ENCODE measurements at regions not wholly inside any gene's neighbourhood (a gene's known extent, or its start where the extent isn't known, plus 50 kb on each side); places are given as distances from the start of the nearest gene placed in this dataset.
A peak's percentile ranks its signal among the peaks of the same experiment; 100 is the strongest.

DNA sequence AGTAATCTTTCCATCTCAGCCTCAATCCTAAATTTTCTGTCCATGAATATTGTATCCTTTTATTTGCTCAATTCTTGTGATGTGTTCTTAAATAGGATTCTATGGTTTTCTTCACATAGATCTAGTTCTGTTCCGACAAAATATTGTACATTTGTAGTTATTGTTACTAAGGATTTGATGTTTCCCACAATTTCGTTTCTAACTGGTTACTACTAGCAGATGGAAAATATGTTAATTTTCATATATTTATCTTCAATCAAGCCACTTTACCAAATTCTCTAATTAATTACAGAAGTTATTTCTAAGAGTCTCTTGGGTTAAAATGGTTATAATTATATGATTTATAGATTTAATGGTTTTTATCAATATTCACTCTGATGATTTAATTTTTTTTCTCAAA, 60.3 kb downstream of the SEC61B start:
- Mint-ChIP-seq H3K4me3 (no peak overlapping the region), H3K27ac (no peak overlapping the region), H3K36me3 (ENCODE audit: low read depth) (no peaks in the 10 kb centered on the region), H3K4me1 (ENCODE audit: low read depth) (peaks cover 1% of the 10 kb centered on the region), H3K27me3 (peaks cover 18% of the 10 kb centered on the region), H3K9me3 (no peaks in the 10 kb centered on the region)
- DNase-seq: no peak

- no peaks in the 10 kb centered on the region for H3K9me3 Mint-ChIP-seq
- H3K4me3 Mint-ChIP-seq: no peak overlapping the region
- H3K4me1 Mint-ChIP-seq (ENCODE audit: low read depth): peaks cover 1% of the 10 kb centered on the region
- no peaks in the 10 kb centered on the region for H3K36me3 Mint-ChIP-seq (ENCODE audit: low read depth)
- DNase-seq: no peak
- H3K27me3 Mint-ChIP-seq: peaks cover 21% of the 10 kb centered on the region
- H3K27ac Mint-ChIP-seq: no peak overlapping the region
Observed at GRCh38 chr9:99285965-99286364, 63.9 kb downstream of the SEC61B start.

DNA sequence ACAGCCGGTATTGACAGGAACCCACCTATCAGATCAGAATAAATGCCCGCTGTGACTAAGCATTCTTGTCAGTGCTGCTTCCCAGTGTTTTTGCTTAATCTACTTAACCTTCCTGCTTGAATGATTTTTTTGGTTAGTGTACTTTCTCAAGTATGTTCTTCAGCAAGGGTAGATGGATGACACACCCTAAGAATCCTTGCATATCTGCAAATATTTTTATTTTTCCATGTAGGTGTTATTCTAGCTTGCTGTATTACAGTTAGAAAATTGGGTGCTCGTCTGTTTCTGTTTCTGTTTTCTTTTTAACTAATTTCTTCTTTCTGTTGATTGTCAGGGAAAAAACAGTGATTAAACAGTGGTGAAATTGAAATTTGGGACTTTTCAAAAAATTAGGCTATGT, 64.5 kb downstream of the SEC61B start:
- Mint-ChIP-seq H3K27ac (no peak overlapping the region), H3K36me3 (ENCODE audit: low read depth) (no peaks in the 10 kb centered on the region), H3K4me3 (no peak overlapping the region), H3K4me1 (ENCODE audit: low read depth) (peaks cover 1% of the 10 kb centered on the region), H3K9me3 (no peaks in the 10 kb centered on the region), H3K27me3 (peaks cover 21% of the 10 kb centered on the region)
- DNase-seq: no peak

- Mint-ChIP-seq H3K4me3 (no peak overlapping the region), H3K9me3 (no peaks in the 10 kb centered on the region), H3K36me3 (ENCODE audit: low read depth) (no peaks in the 10 kb centered on the region), H3K27me3 (peaks cover 19% of the 10 kb centered on the region), H3K4me1 (ENCODE audit: low read depth) (peaks cover 1% of the 10 kb centered on the region), H3K27ac (no peak overlapping the region)
- no peak for DNase-seq
Observed at GRCh38 chr9:99287641-99288040, 65.6 kb downstream of the SEC61B start.

- Mint-ChIP-seq H3K27me3 (peaks cover 23% of the 10 kb centered on the region), H3K9me3 (no peaks in the 10 kb centered on the region), H3K36me3 (ENCODE audit: low read depth) (no peaks in the 10 kb centered on the region), H3K4me3 (no peak overlapping the region), H3K4me1 (ENCODE audit: low read depth) (peaks cover 1% of the 10 kb centered on the region), H3K27ac (no peak overlapping the region)
- DNase-seq: no peak
Observed at GRCh38 chr9:99288830-99289229, 66.7 kb downstream of the SEC61B start.

- Mint-ChIP-seq H3K36me3 (ENCODE audit: low read depth) (no peaks in the 10 kb centered on the region), H3K27ac (no peak overlapping the region), H3K27me3 (peaks cover 14% of the 10 kb centered on the region), H3K9me3 (no peaks in the 10 kb centered on the region), H3K4me1 (ENCODE audit: low read depth) (peaks cover 3% of the 10 kb centered on the region), H3K4me3 (no peak overlapping the region)
- DNase-seq: no peak
Observed at GRCh38 chr9:99294850-99295461, 72.9 kb downstream of the SEC61B start.

- Mint-ChIP-seq H3K27ac (no peak overlapping the region), H3K4me1 (ENCODE audit: low read depth) (peaks cover 3% of the 10 kb centered on the region), H3K36me3 (ENCODE audit: low read depth) (no peaks in the 10 kb centered on the region), H3K4me3 (no peak overlapping the region), H3K27me3 (peaks cover 14% of the 10 kb centered on the region), H3K9me3 (no peaks in the 10 kb centered on the region)
- peak; percentile 55 for DNase-seq
Observed at GRCh38 chr9:99296291-99296951, 74.3 kb downstream of the SEC61B start.

DNA sequence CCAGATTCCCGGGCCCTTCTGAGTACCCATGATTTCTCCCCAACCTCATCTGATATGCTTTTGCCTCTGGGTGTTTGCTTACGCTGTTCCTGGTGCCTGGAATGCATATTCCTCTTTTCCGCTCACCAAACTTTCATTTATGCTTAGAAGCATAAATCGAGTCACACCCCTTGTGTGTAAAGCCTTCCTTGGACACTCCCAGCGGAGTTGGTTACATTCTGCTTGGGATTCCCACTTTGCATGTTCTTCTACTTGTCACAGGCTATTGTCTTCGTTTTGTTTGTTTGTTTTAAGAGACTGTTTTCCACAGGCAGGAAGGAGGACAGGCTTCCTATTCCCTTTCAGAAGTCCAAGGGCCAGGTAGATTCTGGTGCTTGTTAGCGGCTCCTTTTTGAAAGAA, 76.5 kb downstream of the SEC61B start:
- no peak overlapping the region for H3K27ac Mint-ChIP-seq
- H3K4me1 Mint-ChIP-seq (ENCODE audit: low read depth): peaks cover 3% of the 10 kb centered on the region
- DNase-seq: no peak
- peaks cover 7% of the 10 kb centered on the region for H3K27me3 Mint-ChIP-seq
- no peaks in the 10 kb centered on the region for H3K36me3 Mint-ChIP-seq (ENCODE audit: low read depth)
- no peaks in the 10 kb centered on the region for H3K9me3 Mint-ChIP-seq
- H3K4me3 Mint-ChIP-seq: no peak overlapping the region

DNA sequence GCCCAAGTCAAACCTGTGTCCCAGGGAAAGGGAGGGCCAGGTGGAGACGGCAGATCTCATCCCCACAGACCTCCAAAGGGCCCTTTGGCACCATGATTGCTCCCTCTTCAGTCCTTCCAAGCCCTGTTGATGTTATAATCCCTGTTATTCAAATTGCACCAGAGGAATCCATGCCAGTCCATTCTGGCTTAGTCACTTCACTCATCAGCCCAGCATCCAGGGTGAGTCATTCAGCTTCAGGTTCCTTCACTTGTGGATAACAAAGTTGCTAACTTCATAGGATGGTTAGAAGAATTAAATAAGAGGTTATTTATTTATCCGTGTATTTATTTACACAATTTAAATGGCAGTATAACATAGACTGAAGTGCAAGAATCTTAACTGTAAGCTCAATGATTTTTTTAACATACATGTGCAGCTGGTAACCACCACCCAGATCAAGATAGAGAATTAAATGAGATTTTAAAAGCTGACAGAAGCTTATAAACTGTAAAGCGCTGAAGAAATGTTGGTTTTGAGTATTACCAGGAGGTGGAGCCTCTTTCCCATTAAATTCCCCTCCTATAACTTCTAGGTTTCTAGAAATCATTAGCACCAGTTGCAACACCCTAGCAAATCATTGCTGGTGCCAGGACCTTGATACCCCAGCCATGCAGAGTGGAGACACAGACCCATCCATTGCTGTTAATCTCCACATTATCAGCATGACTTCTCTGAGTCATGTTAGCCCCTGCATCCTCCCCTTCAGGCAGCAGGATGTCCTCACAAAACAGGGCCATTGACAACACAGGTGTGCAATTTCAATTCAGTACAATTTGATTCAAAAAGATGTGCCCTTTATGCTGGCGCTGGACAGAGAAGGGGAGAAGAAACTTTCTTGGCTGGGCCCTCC, 77.4 kb downstream of the SEC61B start:
- Mint-ChIP-seq H3K27me3 (peaks cover 9% of the 10 kb centered on the region), H3K9me3 (no peaks in the 10 kb centered on the region), H3K27ac (no peak overlapping the region), H3K36me3 (ENCODE audit: low read depth) (no peaks in the 10 kb centered on the region), H3K4me3 (no peak overlapping the region), H3K4me1 (ENCODE audit: low read depth) (peaks cover 3% of the 10 kb centered on the region)
- no peak for DNase-seq

DNA sequence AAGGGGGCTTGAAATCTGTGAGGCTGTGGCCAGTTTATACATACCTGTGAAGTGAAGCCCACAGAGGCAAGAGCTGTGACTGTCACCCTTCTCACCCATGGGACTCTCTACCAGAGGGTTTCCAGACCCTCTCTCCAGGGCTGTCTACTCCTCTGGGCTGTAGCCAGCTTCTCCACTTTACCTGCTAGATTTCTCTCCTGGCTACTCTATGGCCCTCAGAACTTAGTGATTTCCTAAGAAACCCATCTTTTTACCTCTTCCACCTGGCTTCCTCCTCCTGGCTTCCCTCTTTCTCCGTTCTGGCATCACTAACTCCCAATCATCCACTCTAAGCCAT, 78.0 kb downstream of the SEC61B start:
- H3K27me3 Mint-ChIP-seq: peaks cover 6% of the 10 kb centered on the region
- H3K27ac Mint-ChIP-seq: no peak overlapping the region
- no peaks in the 10 kb centered on the region for H3K9me3 Mint-ChIP-seq
- DNase-seq: no peak
- H3K36me3 Mint-ChIP-seq (ENCODE audit: low read depth): no peaks in the 10 kb centered on the region
- H3K4me1 Mint-ChIP-seq (ENCODE audit: low read depth): peaks cover under 1% of the 10 kb centered on the region
- H3K4me3 Mint-ChIP-seq: no peak overlapping the region

- Mint-ChIP-seq H3K36me3 (ENCODE audit: low read depth) (no peaks in the 10 kb centered on the region), H3K9me3 (no peaks in the 10 kb centered on the region), H3K27ac (no peak overlapping the region), H3K4me1 (ENCODE audit: low read depth) (no peaks in the 10 kb centered on the region), H3K27me3 (peaks cover 5% of the 10 kb centered on the region), H3K4me3 (no peak overlapping the region)
- no peak for DNase-seq
Observed at GRCh38 chr9:99300603-99301002, 78.5 kb downstream of the SEC61B start.

GRCh38 chr9:99303177-99303576, 81.1 kb downstream of the SEC61B start:
- H3K9me3 Mint-ChIP-seq: no peaks in the 10 kb centered on the region
- H3K27me3 Mint-ChIP-seq: peaks cover 9% of the 10 kb centered on the region

GRCh38 chr9:99305124-99305523, 83.0 kb downstream of the SEC61B start:
- peaks cover 9% of the 10 kb centered on the region for H3K27me3 Mint-ChIP-seq
- no peaks in the 10 kb centered on the region for H3K36me3 Mint-ChIP-seq (ENCODE audit: low read depth)

More at GRCh38 chr9:99303177-99303576, 81.1 kb downstream of the SEC61B start:
- DNase-seq: no peak
- Mint-ChIP-seq H3K4me3 (no peak overlapping the region), H3K36me3 (ENCODE audit: low read depth) (no peaks in the 10 kb centered on the region), H3K4me1 (ENCODE audit: low read depth) (no peaks in the 10 kb centered on the region), H3K27ac (no peak overlapping the region)

DNA sequence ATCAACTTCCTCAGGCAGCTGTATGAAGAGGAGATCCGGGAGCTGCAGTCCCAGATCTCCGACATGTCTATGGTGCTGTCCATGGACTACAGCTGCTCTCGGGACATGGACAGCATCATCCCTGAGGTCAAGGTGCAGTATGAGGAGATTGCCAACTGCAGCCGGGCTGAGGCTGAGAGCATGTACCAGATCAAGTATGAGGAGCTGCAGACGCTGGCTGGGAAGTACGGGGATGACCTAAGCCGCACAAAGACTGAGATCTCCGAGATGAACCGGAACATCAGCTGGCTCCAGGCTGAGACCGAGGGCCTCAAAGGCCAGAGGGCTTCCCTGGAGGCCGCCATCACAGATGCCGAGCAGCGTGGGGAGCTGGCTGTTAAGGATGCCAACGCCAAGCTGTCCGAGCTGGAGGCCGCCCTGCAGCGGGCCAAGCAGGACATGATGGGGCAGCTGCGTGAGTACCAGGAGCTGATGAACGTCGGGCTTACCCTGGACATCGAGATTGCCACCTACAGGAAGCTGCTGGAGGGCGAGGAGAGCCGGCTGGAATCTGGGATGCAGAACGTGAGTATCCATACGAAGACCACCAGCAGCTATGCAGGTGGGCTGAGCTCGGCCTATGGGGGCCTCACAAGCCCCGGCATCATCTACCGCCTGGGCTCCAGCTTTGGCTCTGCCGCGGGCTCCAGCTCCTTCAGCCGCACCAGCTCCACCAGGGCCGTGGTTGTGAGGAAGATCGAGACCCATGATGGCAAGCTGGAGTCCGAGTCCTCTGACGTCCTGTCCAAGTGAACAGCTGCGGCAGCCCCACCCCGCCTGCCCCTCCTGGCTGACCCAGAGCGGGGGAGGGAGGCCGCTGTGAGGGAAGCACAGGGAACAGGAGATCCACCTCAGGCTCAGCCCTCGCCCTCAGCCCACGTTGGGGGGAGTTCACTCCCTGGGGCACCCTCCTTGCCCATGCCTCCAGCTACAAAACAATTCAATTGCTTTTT, 84.0 kb downstream of the SEC61B start:
- H3K36me3 Mint-ChIP-seq (ENCODE audit: low read depth): no peaks in the 10 kb centered on the region
- DNase-seq: no peak
- H3K4me1 Mint-ChIP-seq (ENCODE audit: low read depth): no peaks in the 10 kb centered on the region
- H3K27ac Mint-ChIP-seq: no peak overlapping the region
- H3K9me3 Mint-ChIP-seq: no peaks in the 10 kb centered on the region
- peaks cover 9% of the 10 kb centered on the region for H3K27me3 Mint-ChIP-seq
- H3K4me3 Mint-ChIP-seq: no peak overlapping the region

More at GRCh38 chr9:99305124-99305523, 83.0 kb downstream of the SEC61B start:
- Mint-ChIP-seq H3K27ac (no peak overlapping the region), H3K4me1 (ENCODE audit: low read depth) (no peaks in the 10 kb centered on the region), H3K4me3 (no peak overlapping the region), H3K9me3 (no peaks in the 10 kb centered on the region)
- no peak for DNase-seq
